H1 (cell line): ENCODE measurements at regions not wholly inside any gene's neighbourhood (a gene's known extent, or its start where the extent isn't known, plus 50 kb on each side); places are given as distances from the start of the nearest gene placed in this dataset.

Experiments
- CTCF ChIA-PET: fragments of 300-600 bp; sonication (Branson Sonifier 250); formaldehyde crosslinking; loops from one replicate; lab custom pipeline; 2021; ENCODE audit not compliant: partially characterized antibody; lab: Charles Lee
- POLR2A ChIA-PET: fragments of 300-600 bp; sonication (Branson Sonifier 250); formaldehyde crosslinking; loops from one replicate; lab custom pipeline; 2021; ENCODE audit warnings: inconsistent platforms; ENCODE audit not compliant: partially characterized antibody; lab: Charles Lee
- DNase-seq, 2 experiments: peaks; one replicate each; pipeline versions ENCODE4 v3.0.0 to v3.0.0-alpha.2; 2010 to 2022; ENCODE audit warnings: low spot score in 2 of 2, low read depth in 1 of 2, mixed read lengths in 1 of 2
- FAIRE-seq: peaks from 2 replicates; lab custom pipeline; 2011; peaks lifted over from hg19 to GRCh38; lab: Jason Lieb, UNC
- H2AFZ ChIP-seq: 2 replicates; pipeline ENCODE4 v1.8.1; 2012; ENCODE audit warnings: low read length, inconsistent platforms
- H2AK5ac ChIP-seq: 2 replicates; pipeline ENCODE4 v1.6.1; 2013; ENCODE audit warnings: low read depth, low read length
- H2BK120ac ChIP-seq: replicated peaks from 2 replicates; pipeline ENCODE3; 2013; ENCODE audit warnings: low read depth, low read length, inconsistent platforms
- H2BK12ac ChIP-seq: 2 replicates; pipeline ENCODE4 v1.6.1; 2013; ENCODE audit warnings: low read depth, low read length
- H2BK15ac ChIP-seq: 2 replicates; pipeline ENCODE4 v1.6.1; 2013; ENCODE audit warnings: low read length
- H2BK20ac ChIP-seq: 2 replicates; pipeline ENCODE4 v1.6.1; 2013; ENCODE audit warnings: low read length
- H2BK5ac ChIP-seq: 2 replicates; pipeline ENCODE4 v1.6.1; 2013; ENCODE audit warnings: low read depth, low read length
- H3K14ac ChIP-seq: 2 replicates; pipeline ENCODE4 v1.6.1; 2013; ENCODE audit warnings: inconsistent platforms; ENCODE audit not compliant: insufficient read length
- H3K18ac ChIP-seq: 2 replicates; pipeline ENCODE4 v1.6.1; 2013; ENCODE audit warnings: low read length; ENCODE audit errors: extremely low read depth
- H3K23ac ChIP-seq: 2 replicates; pipeline ENCODE4 v1.6.1; 2013; ENCODE audit warnings: inconsistent platforms; ENCODE audit not compliant: insufficient read length
- H3K23me2 ChIP-seq: 2 replicates; pipeline ENCODE4 v1.6.1; 2013; ENCODE audit warnings: low read depth, low read length
- H3K27ac ChIP-seq: 2 replicates; pipeline ENCODE4 v1.6.1; 2011; ENCODE audit warnings: low read depth, low read length, inconsistent platforms
- H3K27me3 ChIP-seq, 4 experiments: replicated peaks in 1 of 4; 1 replicate in 1 of 4; 2 replicates in 3 of 4; pipeline versions ENCODE4 v1.6.1 to v1.8.1; 2011 to 2013; ENCODE audit warnings: low read length in 3 of 4, mild to moderate bottlenecking in 3 of 4, inconsistent platforms in 2 of 4, mixed read lengths in 2 of 4, moderate library complexity in 1 of 4; ENCODE audit not compliant: control insufficient read depth in 3 of 4, insufficient read depth in 3 of 4; ENCODE audit errors: extremely low read depth in 1 of 4
- H3K36me3 ChIP-seq, 4 experiments: 2 replicates each; pipeline versions ENCODE4 v1.6.1 to v1.8.1; 2011 to 2013; ENCODE audit warnings: mild to moderate bottlenecking in 4 of 4, low read length in 3 of 4, moderate library complexity in 2 of 4, control low read depth in 1 of 4, inconsistent platforms in 1 of 4; ENCODE audit not compliant: insufficient read depth in 4 of 4, control insufficient read depth in 2 of 4
- H3K4ac ChIP-seq: replicated peaks from 2 replicates; pipeline ENCODE3; 2013; ENCODE audit warnings: low read length, low read depth, mixed read lengths, inconsistent platforms; ENCODE audit not compliant: insufficient read length
- H3K4me1 ChIP-seq, 4 experiments: replicated peaks in 1 of 4; 1 replicate in 1 of 4; 2 replicates in 3 of 4; pipeline versions ENCODE4 v1.6.1 to v1.8.1; 2011 to 2013; ENCODE audit warnings: low read length in 3 of 4, inconsistent platforms in 2 of 4, mixed read lengths in 1 of 4; ENCODE audit not compliant: insufficient read depth in 4 of 4, control insufficient read depth in 3 of 4
- H3K4me2 ChIP-seq, 2 experiments: 2 replicates each; pipeline versions ENCODE4 v1.6.1 to v1.8.1; 2011 to 2013; ENCODE audit warnings: low read depth in 2 of 2, low read length in 2 of 2, control low read depth in 1 of 2, inconsistent platforms in 1 of 2, mild to moderate bottlenecking in 1 of 2; ENCODE audit not compliant: insufficient read depth in 1 of 2
- H3K4me3 ChIP-seq, 4 experiments: fragments of 200-600, 300-600 bp in 1 of 4; sonication (generic), shearing (Covaris generic), sonication (Bioruptor Twin) in 1 of 4; 2 replicates each; pipeline versions ENCODE4 v1.5.1 to v1.8.1; 2011 to 2016; ENCODE audit warnings: low read length in 4 of 4, low read depth in 3 of 4, control low read depth in 2 of 4, inconsistent platforms in 2 of 4, mild to moderate bottlenecking in 2 of 4, mixed read lengths in 1 of 4, moderate library complexity in 1 of 4; ENCODE audit not compliant: insufficient read depth in 2 of 4; ENCODE audit errors: extremely low read depth in 1 of 4
- H3K56ac ChIP-seq: replicated peaks from 2 replicates; pipeline ENCODE3; 2013; ENCODE audit warnings: low read depth, mild to moderate bottlenecking, mixed read lengths, low read length, inconsistent platforms; ENCODE audit not compliant: insufficient read length
- H3K79me1 ChIP-seq: 2 replicates; pipeline ENCODE4 v1.6.1; 2013; ENCODE audit warnings: low read depth, low read length, control low read depth
- H3K79me2 ChIP-seq, 2 experiments: 2 replicates each; pipeline versions ENCODE4 v1.6.1 to v1.8.1; 2012 to 2013; ENCODE audit warnings: low read length in 2 of 2, mild to moderate bottlenecking in 2 of 2, inconsistent platforms in 1 of 2; ENCODE audit not compliant: insufficient read depth in 2 of 2, control insufficient read depth in 1 of 2
- H3K9ac ChIP-seq, 4 experiments: replicated peaks in 1 of 4; 1 replicate in 1 of 4; 2 replicates in 3 of 4; pipeline versions ENCODE4 v1.6.1 to v1.8.1; 2011 to 2013; ENCODE audit warnings: low read depth in 3 of 4, low read length in 3 of 4, control low read depth in 2 of 4, mild to moderate bottlenecking in 2 of 4, moderate library complexity in 2 of 4, inconsistent platforms in 1 of 4; ENCODE audit errors: extremely low read depth in 1 of 4
- H3K9me3 ChIP-seq, 2 experiments: 2 replicates each; pipeline versions ENCODE4 v1.6.1 to v1.8.1; 2012 to 2013; ENCODE audit warnings: mild to moderate bottlenecking in 2 of 2, moderate library complexity in 2 of 2, control low read depth in 1 of 2, inconsistent platforms in 1 of 2, low read depth in 1 of 2, low read length in 1 of 2, mixed read lengths in 1 of 2; ENCODE audit not compliant: insufficient read depth in 2 of 2
- H4K20me1 ChIP-seq, 2 experiments: replicated peaks in 1 of 2; 2 replicates each; pipeline versions ENCODE3 to v1.8.1; 2011 to 2013; ENCODE audit warnings: inconsistent platforms in 2 of 2, low read length in 2 of 2, mild to moderate bottlenecking in 1 of 2; ENCODE audit not compliant: insufficient read depth in 2 of 2, control insufficient read depth in 1 of 2
- H4K5ac ChIP-seq: 2 replicates; pipeline ENCODE4 v1.6.1; 2013; ENCODE audit warnings: low read length, low read depth, mixed read lengths, inconsistent platforms; ENCODE audit not compliant: insufficient read length
- H4K8ac ChIP-seq: 2 replicates; pipeline ENCODE4 v1.8.0; 2013; ENCODE audit warnings: mild to moderate bottlenecking, moderate library complexity, low read length, inconsistent platforms; ENCODE audit not compliant: insufficient read depth; ENCODE audit errors: extremely low read depth
- H4K91ac ChIP-seq: replicated peaks from 2 replicates; pipeline ENCODE3; 2013; ENCODE audit warnings: low read length, mixed read lengths, inconsistent platforms; ENCODE audit not compliant: insufficient read length
- BACH1 ChIP-seq: IDR thresholded peaks from 2 replicates; pipeline ENCODE4 v1.6.1; 2012; ENCODE audit warnings: low read length, improper control_type of control experiment
- CBX5 ChIP-seq: fragments of 300-800, 300-1000 bp; sonication (generic); IDR thresholded peaks from 2 replicates; pipeline ENCODE4 v1.7.1; 2016; ENCODE audit warnings: antibody characterized with exemption, low read length, low read depth
- EP300 ChIP-seq, 2 experiments: IDR thresholded peaks; 1 replicate in 1 of 2; 2 replicates in 1 of 2; pipeline ENCODE4 v1.6.1; 2011 to 2012; ENCODE audit warnings: low read depth in 2 of 2, low read length in 2 of 2, mild to moderate bottlenecking in 2 of 2, borderline replicate concordance in 1 of 2, inconsistent platforms in 1 of 2, moderate library complexity in 1 of 2
- FOSL1 ChIP-seq: IDR thresholded peaks from 2 replicates; pipeline ENCODE4 v1.6.1; 2011; ENCODE audit warnings: mild to moderate bottlenecking, low read depth, low read length, moderate library complexity; ENCODE audit not compliant: insufficient read depth
- RAD21 ChIP-seq, 2 experiments: IDR thresholded peaks in 1 of 2; conservative IDR thresholded peaks in 1 of 2; 2 replicates each; pipeline ENCODE4 v1.6.1; 2011; ENCODE audit warnings: low read depth in 2 of 2, low read length in 2 of 2, improper control_type of control experiment in 1 of 2, inconsistent platforms in 1 of 2, mild to moderate bottlenecking in 1 of 2, moderate library complexity in 1 of 2
- SP2 ChIP-seq: IDR thresholded peaks from 2 replicates; pipeline ENCODE4 v1.6.1; 2012; ENCODE audit warnings: mild to moderate bottlenecking, low read length, inconsistent platforms
- TEAD4 ChIP-seq: IDR thresholded peaks from 2 replicates; pipeline ENCODE4 v1.6.1; 2012; ENCODE audit warnings: low read depth, low read length, inconsistent platforms, mixed read lengths
- YY1 ChIP-seq: IDR thresholded peaks from 2 replicates; pipeline ENCODE4 v1.6.1; 2011; ENCODE audit warnings: low read depth, mild to moderate bottlenecking, low read length
- WGBS, 2 experiments: shearing (Covaris generic) in 1 of 2; methylation state at CpG; one replicate each; pipeline versions ENCODE4 v1.1.6 to v1.1.7; 2013 to 2015; ENCODE audit warnings: low lambda C conversion rate in 2 of 2, mixed read lengths in 2 of 2, inconsistent platforms in 1 of 2, low coverage in 1 of 2, missing lambda C conversion rate in 1 of 2; ENCODE audit not compliant: insufficient replicate concordance in 2 of 2, insufficient coverage in 1 of 2, insufficient read length in 1 of 2; ENCODE audit errors: extremely low coverage in 1 of 2, missing lambda C conversion rate in 1 of 2; 5-methylcytosine and 5-hydroxymethylcytosine counted together

- no peak overlapping the region for H3K4ac ChIP-seq
- no peak overlapping the region for H2BK15ac ChIP-seq
- H2BK20ac ChIP-seq, result no peak overlapping the region
- no peak overlapping the region for H3K4me2 ChIP-seq
- POLR2A ChIA-PET, result no interaction called here
- H3K9me3 ChIP-seq, result no peaks in the 10 kb centered on the region
- WGBS, 2 experiments, result 90% methylated on average over 3 of the region's 3 CpGs; no CpG with 5 or more reads in 1 of the 2 experiments
- no peak overlapping the region for H3K23ac ChIP-seq
- no peak overlapping the region for H3K14ac ChIP-seq
- H3K18ac ChIP-seq, result no peak overlapping the region
- no peak overlapping the region for H3K4me3 ChIP-seq
- H3K9ac ChIP-seq, result no peak overlapping the region
- DNase-seq (no peak), FAIRE-seq (no peak)
- TF ChIP-seq EP300 (IDR thresholded peaks at IDR 0.05; ENCODE audit: borderline replicate concordance in 1 of 2, low read depth in 2 of 2, low read length in 2 of 2) (no peak), FOSL1 (no peak), BACH1 (no peak), CBX5 (no peak), SP2 (no peak), TEAD4 (no peak), YY1 (no peak), RAD21 (IDR thresholded peaks at IDR 0.05 in 1 of 2, conservative IDR thresholded peaks at IDR 0.05 in 1 of 2; ENCODE audit: low read depth in 2 of 2, low read length in 2 of 2) (no peak)
- H3K23me2 ChIP-seq, result no peaks in the 10 kb centered on the region
- H3K56ac ChIP-seq, result no peak overlapping the region
- peaks cover 0 to 1% (median 0%) of the 10 kb centered on the region in 4 experiments; a peak in 1 of 7 replicates for H3K27me3 ChIP-seq
- no peaks in the 10 kb centered on the region for H3K4me1 ChIP-seq
- H2AFZ ChIP-seq, result no peak overlapping the region
- no peak overlapping the region for H2BK120ac ChIP-seq
- H2AK5ac ChIP-seq, result no peak overlapping the region
- H4K20me1 ChIP-seq, result no peaks in the 10 kb centered on the region
- H4K5ac ChIP-seq, result no peak overlapping the region
- H3K27ac ChIP-seq, result no peak overlapping the region
- H4K8ac ChIP-seq, result no peak overlapping the region
- no peaks in the 10 kb centered on the region for H3K79me1 ChIP-seq
- H2BK12ac ChIP-seq, result no peak overlapping the region
- H2BK5ac ChIP-seq, result no peak overlapping the region
- no peaks in the 10 kb centered on the region for H3K79me2 ChIP-seq
- no peaks in the 10 kb centered on the region for H3K36me3 ChIP-seq
- CTCF ChIA-PET, result no interaction called here
- H4K91ac ChIP-seq, result no peak overlapping the region
Measured at GRCh38 chr3:148493631-148494030, 204.1 kb upstream of the AGTR1 start.
